HCT116 (cell line): ENCODE measurements at regions not wholly inside any gene's neighbourhood (a gene's known extent, or its start where the extent isn't known, plus 50 kb on each side); places are given as distances from the start of the nearest gene placed in this dataset.

Source experiments
- ATAC-seq: fragments of 200-7000 bp; cut with Tn5 transposase; 2 replicates; pipeline ENCODE4 v1.9.1; 2020; ENCODE audit warnings: mild to moderate bottlenecking, moderate library complexity
- BruUV-seq: library from RNA; stranded (reverse); fragments of 400-500 nt; replicated peaks from 2 replicates; lab custom pipeline; 2021; lab: Mats Ljungman, UMichigan
- CTCF ChIA-PET: fragments of 300-600 bp; sonication (Branson Sonifier 250); formaldehyde crosslinking; loops from one replicate; lab custom pipeline; 2021; ENCODE audit warnings: antibody characterized with exemption; lab: Charles Lee
- POLR2A ChIA-PET: fragments of 300-600, 350-600 bp; sonication (Branson Sonifier 250); formaldehyde crosslinking; loops from one replicate; lab custom pipeline; 2021; ENCODE audit warnings: antibody characterized with exemption; lab: Charles Lee
- RAD21 ChIA-PET, 2 experiments: fragments of 300-600 bp; sonication (Branson Sonifier 250); formaldehyde crosslinking; loops; one replicate each; lab custom pipeline; 2023; ENCODE audit warnings: low total read pairs in 2 of 2; ENCODE audit not compliant: uncharacterized antibody in 2 of 2, unreplicated experiment in 2 of 2, low non-redundant PET in 1 of 2; lab: Charles Lee
- DNase-seq: peaks from one replicate; pipeline ENCODE4 v3.0.0-alpha.2; 2010; ENCODE audit warnings: low read depth, low spot score
- H2AFZ ChIP-seq: fragments of 200-600 bp; shearing (Covaris generic), sonication (generic); 2 replicates; pipeline ENCODE4 v1.6.1; 2017; ENCODE audit warnings: low read depth, mixed run types, mixed read lengths, antibody characterized with exemption, low read length; ENCODE audit not compliant: poor library complexity, severe bottlenecking
- H3K27ac ChIP-seq: 2 replicates; pipeline ENCODE4 v1.5.1; 2012; ENCODE audit warnings: low read depth, low read length
- H3K27me3 ChIP-seq: fragments of 200-600 bp; sonication (generic); 2 replicates; pipeline ENCODE4 v1.6.1; 2016; ENCODE audit warnings: mixed run types, low read length, mixed read lengths; ENCODE audit not compliant: insufficient read depth
- H3K36me3 ChIP-seq, 2 experiments: fragments of 200-500 bp in 1 of 2; fragments of 200-600 bp in 1 of 2; sonication (Bioruptor generic) in 1 of 2; sonication (generic) in 1 of 2; 2 replicates each; pipeline versions ENCODE4 v1.5.1 to v1.6.1; 2014 to 2016; ENCODE audit warnings: low read length in 2 of 2, inconsistent platforms in 1 of 2, mixed read lengths in 1 of 2, mixed run types in 1 of 2; ENCODE audit not compliant: insufficient read depth in 2 of 2, control insufficient read depth in 1 of 2
- H3K4me1 ChIP-seq, 2 experiments: fragments of 200-600 bp in 1 of 2; sonication (generic) in 1 of 2; 2 replicates each; pipeline versions ENCODE4 v1.5.1 to v1.6.1; 2012 to 2017; ENCODE audit warnings: low read length in 2 of 2, inconsistent platforms in 1 of 2, mild to moderate bottlenecking in 1 of 2, mixed read lengths in 1 of 2, mixed run types in 1 of 2, moderate library complexity in 1 of 2; ENCODE audit not compliant: insufficient read depth in 2 of 2, control insufficient read depth in 1 of 2
- H3K4me2 ChIP-seq: fragments of 200-600 bp; sonication (generic); 2 replicates; pipeline ENCODE4 v1.6.1; 2017; ENCODE audit warnings: mixed run types, low read length, mixed read lengths
- H3K4me3 ChIP-seq, 2 experiments: fragments of 200-600 bp in 1 of 2; sonication (generic) in 1 of 2; replicated peaks in 1 of 2; 2 replicates each; pipeline ENCODE4 v1.5.1; 2011 to 2016; ENCODE audit warnings: low read length in 2 of 2, control low read depth in 1 of 2, low read depth in 1 of 2, mild to moderate bottlenecking in 1 of 2, mixed read lengths in 1 of 2, mixed run types in 1 of 2
- H3K79me2 ChIP-seq: fragments of 200-600 bp; sonication (generic); 2 replicates; pipeline ENCODE4 v1.6.1; 2017; ENCODE audit warnings: mild to moderate bottlenecking, mixed run types, low read length, moderate library complexity, mixed read lengths; ENCODE audit not compliant: insufficient read depth
- H3K9ac ChIP-seq: fragments of 200-600 bp; sonication (generic); 2 replicates; pipeline ENCODE4 v1.6.1; 2016; ENCODE audit warnings: low read length, mixed read lengths
- H3K9me2 ChIP-seq: fragments of 200-600 bp; sonication (generic), shearing (Covaris generic); 2 replicates; pipeline ENCODE4 v1.6.1; 2017; ENCODE audit warnings: mixed run types, mild to moderate bottlenecking, moderate library complexity; ENCODE audit not compliant: insufficient read depth
- H3K9me3 ChIP-seq, 2 experiments: fragments of 200-500 bp in 1 of 2; fragments of 200-600 bp in 1 of 2; sonication (Bioruptor generic) in 1 of 2; sonication (generic) in 1 of 2; 2 replicates each; pipeline ENCODE4 v1.6.1; 2014 to 2017; ENCODE audit warnings: low read length in 2 of 2, mixed read lengths in 2 of 2, inconsistent platforms in 1 of 2, low read depth in 1 of 2, mild to moderate bottlenecking in 1 of 2, mixed run types in 1 of 2, moderate library complexity in 1 of 2; ENCODE audit not compliant: control insufficient read depth in 1 of 2, insufficient read depth in 1 of 2
- H4K20me1 ChIP-seq: fragments of 200-600 bp; sonication (generic), shearing (Covaris generic); 2 replicates; pipeline ENCODE4 v1.6.1; 2017; ENCODE audit warnings: mixed run types, mild to moderate bottlenecking, moderate library complexity; ENCODE audit not compliant: insufficient read depth
- ATF3 ChIP-seq: IDR thresholded peaks from 2 replicates; pipeline ENCODE4 v1.6.1; 2012
- CEBPB ChIP-seq: IDR thresholded peaks from 2 replicates; pipeline ENCODE4 v1.6.1; 2012; ENCODE audit warnings: low read depth
- CTCF ChIP-seq, 3 experiments: fragments of 200-600 bp in 1 of 3; sonication (generic) in 1 of 3; IDR thresholded peaks in 2 of 3; conservative IDR thresholded peaks in 1 of 3; 2 replicates each; pipeline ENCODE4 v1.5.1; 2012 to 2017; ENCODE audit warnings: low read depth in 2 of 3, low read length in 2 of 3, antibody characterized with exemption in 1 of 3, borderline replicate concordance in 1 of 3, control low read depth in 1 of 3, mild to moderate bottlenecking in 1 of 3, mixed read lengths in 1 of 3, mixed run types in 1 of 3, moderate library complexity in 1 of 3; ENCODE audit not compliant: insufficient read depth in 1 of 3
- EZH2phosphoT487 ChIP-seq: fragments of 200-600 bp; IDR thresholded peaks from 2 replicates; pipeline ENCODE4 v1.6.1; 2018; ENCODE audit warnings: antibody characterized with exemption, borderline replicate concordance
- FOSL1 ChIP-seq: IDR thresholded peaks from 2 replicates; pipeline ENCODE4 v1.6.1; 2012; ENCODE audit warnings: low read depth
- JUND ChIP-seq: IDR thresholded peaks from 2 replicates; pipeline ENCODE4 v1.6.1; 2012
- MAX ChIP-seq: IDR thresholded peaks from 2 replicates; pipeline ENCODE4 v1.6.1; 2012
- POLR2A ChIP-seq: IDR thresholded peaks from 2 replicates; pipeline ENCODE4 v1.7.0; 2011; ENCODE audit warnings: borderline replicate concordance; ENCODE audit not compliant: insufficient read depth, insufficient read length; ENCODE audit errors: extremely low read depth
- POLR2AphosphoS5 ChIP-seq: IDR thresholded peaks from 2 replicates; pipeline ENCODE4 v1.6.1; 2011; ENCODE audit warnings: mild to moderate bottlenecking, low read depth, low read length, moderate library complexity
- SP1 ChIP-seq: IDR thresholded peaks from 2 replicates; pipeline ENCODE4 v1.6.1; 2012; ENCODE audit warnings: low read depth
- TCF7L2 ChIP-seq: IDR thresholded peaks from 2 replicates; pipeline ENCODE4 v1.7.0; 2011; ENCODE audit warnings: borderline replicate concordance, inconsistent platforms; ENCODE audit not compliant: insufficient read depth, insufficient read length; ENCODE audit errors: extremely low read depth
- YY1 ChIP-seq: IDR thresholded peaks from 2 replicates; pipeline ENCODE4 v1.6.1; 2011; ENCODE audit warnings: low read length, low read depth, moderate library complexity, mild to moderate bottlenecking; ENCODE audit not compliant: insufficient replicate concordance; ENCODE audit errors: extremely low read depth
- ZNF274 ChIP-seq: fragments of 200-500 bp; sonication (Bioruptor generic); IDR thresholded peaks from 2 replicates; pipeline ENCODE4 v1.6.1; 2014; ENCODE audit warnings: mild to moderate bottlenecking, low read depth, low read length, inconsistent platforms
- intact Hi-C: fragments of 100-400 bp; cut with micrococcal nuclease; formaldehyde crosslinking; loops from 2 replicates; pipeline ENCODE4 v1.10.0; 2022

GRCh38 chr5:128631771-128632170, 93.7 kb upstream of the FBN2 start:
- Histone ChIP-seq H3K4me2 (no peak overlapping the region), H4K20me1 (no peaks in the 10 kb centered on the region), H3K4me1 (no peaks in the 10 kb centered on the region), H3K9ac (no peak overlapping the region), H3K27me3 (no peaks in the 10 kb centered on the region), H2AFZ (no peak overlapping the region)
- DNase-seq: no peak
- no peak for TF ChIP-seq MAX
- TF ChIP-seq, all 23 proteins: peak for 0
- ChIA-PET RAD21 (no interaction called here), CTCF (no interaction called here), POLR2A (no interaction called here)
- no peak for ATAC-seq
- BruUV-seq: no TSS peak
- Histone ChIP-seq H3K27ac (no peak overlapping the region), H3K79me2 (no peaks in the 10 kb centered on the region), H3K4me3 (no peak overlapping the region), H3K9me2 (no peaks in the 10 kb centered on the region), H3K9me3 (no peaks in the 10 kb centered on the region), H3K36me3 (no peaks in the 10 kb centered on the region)
- intact Hi-C loops: no loop called here

GRCh38 chr5:128632264-128632663, 94.2 kb upstream of the FBN2 start:
- no peaks in the 10 kb centered on the region for H4K20me1 ChIP-seq
- no peak overlapping the region for H3K27ac ChIP-seq
- ChIA-PET RAD21 (no interaction called here), CTCF (no interaction called here), POLR2A (no interaction called here)
- H3K9ac ChIP-seq: no peak overlapping the region
- no peak overlapping the region for H3K4me2 ChIP-seq
- ATAC-seq (no peak), DNase-seq (no peak)
- H2AFZ ChIP-seq: no peak overlapping the region
- H3K9me3 ChIP-seq: no peaks in the 10 kb centered on the region
- no peaks in the 10 kb centered on the region for H3K79me2 ChIP-seq
- no peak for TF ChIP-seq TCF7L2
- no peak for TF ChIP-seq MAX
- no peak for TF ChIP-seq ZNF274
- TF ChIP-seq FOSL1: no peak
- TF ChIP-seq POLR2A: no peak
- no peak for TF ChIP-seq CEBPB
- no peak for TF ChIP-seq EZH2phosphoT487
- TF ChIP-seq JUND: no peak
- TF ChIP-seq POLR2AphosphoS5: no peak
- TF ChIP-seq YY1: no peak
- TF ChIP-seq SP1: no peak
- no peak for TF ChIP-seq CTCF (IDR thresholded peaks at IDR 0.05 in 2 of 3, conservative IDR thresholded peaks at IDR 0.05 in 1 of 3; ENCODE audit: borderline replicate concordance in 1 of 3, insufficient read depth in 1 of 3, low read depth in 2 of 3, low read length in 2 of 3)
- no peak for TF ChIP-seq ATF3
- H3K9me2 ChIP-seq: no peaks in the 10 kb centered on the region
- H3K4me1 ChIP-seq: no peaks in the 10 kb centered on the region
- BruUV-seq: no TSS peak
- no peaks in the 10 kb centered on the region for H3K27me3 ChIP-seq
- no peaks in the 10 kb centered on the region for H3K36me3 ChIP-seq
- H3K4me3 ChIP-seq: no peak overlapping the region
- intact Hi-C loops: no loop called here
